H9 (cell line): ENCODE measurements at regions not wholly inside any gene's neighbourhood (a gene's known extent, or its start where the extent isn't known, plus 50 kb on each side); places are given as distances from the start of the nearest gene placed in this dataset.

Experiments used
- DNase-seq: peaks from one replicate; pipeline ENCODE4 v3.0.0-alpha.2; 2017
- H2AFZ ChIP-seq: one replicate; pipeline ENCODE4 v1.6.1; 2013; ENCODE audit warnings: mild to moderate bottlenecking, low read length, control low read depth, moderate library complexity
- H2AK5ac ChIP-seq: 2 replicates; pipeline ENCODE4 v1.6.1; 2013; ENCODE audit warnings: low read length, control low read depth, mixed read lengths; ENCODE audit not compliant: insufficient read length
- H2BK120ac ChIP-seq: one replicate; pipeline ENCODE4 v1.6.1; 2013; ENCODE audit warnings: low read depth, mild to moderate bottlenecking, low read length, control low read depth, inconsistent platforms; ENCODE audit not compliant: poor library complexity, severe bottlenecking
- H2BK12ac ChIP-seq: 2 replicates; pipeline ENCODE4 v1.6.1; 2013; ENCODE audit warnings: low read length, control low read depth, mixed read lengths, low read depth; ENCODE audit not compliant: insufficient read length
- H2BK15ac ChIP-seq: 2 replicates; pipeline ENCODE4 v1.6.1; 2013; ENCODE audit warnings: low read depth, low read length, control low read depth
- H2BK20ac ChIP-seq: one replicate; pipeline ENCODE4 v1.6.1; 2013; ENCODE audit warnings: low read depth, mild to moderate bottlenecking, low read length, control low read depth, inconsistent platforms; ENCODE audit not compliant: poor library complexity, severe bottlenecking
- H2BK5ac ChIP-seq: 2 replicates; pipeline ENCODE4 v1.6.1; 2013; ENCODE audit warnings: low read length, control low read depth, mixed read lengths; ENCODE audit not compliant: insufficient read length
- H3K14ac ChIP-seq: 2 replicates; pipeline ENCODE4 v1.6.1; 2013; ENCODE audit warnings: low read length, control low read depth; ENCODE audit not compliant: insufficient read depth
- H3K18ac ChIP-seq: 2 replicates; pipeline ENCODE4 v1.6.1; 2013; ENCODE audit warnings: low read depth, mild to moderate bottlenecking, mixed read lengths, low read length, control low read depth; ENCODE audit not compliant: insufficient read length
- H3K23ac ChIP-seq: 2 replicates; pipeline ENCODE4 v1.6.1; 2013; ENCODE audit warnings: low read length, control low read depth, mixed read lengths, low read depth; ENCODE audit not compliant: insufficient read length
- H3K23me2 ChIP-seq: 2 replicates; pipeline ENCODE4 v1.6.1; 2013; ENCODE audit warnings: low read depth, mild to moderate bottlenecking, mixed read lengths, low read length, control low read depth; ENCODE audit not compliant: insufficient read length, poor library complexity, severe bottlenecking
- H3K27ac ChIP-seq: 2 replicates; pipeline ENCODE4 v1.5.1; 2013; ENCODE audit warnings: low read length, control low read depth, mixed read lengths, low read depth; ENCODE audit not compliant: insufficient read length
- H3K27me3 ChIP-seq: 2 replicates; pipeline ENCODE4 v1.6.1; 2013; ENCODE audit warnings: low read length, control low read depth, inconsistent platforms; ENCODE audit not compliant: insufficient read depth
- H3K4ac ChIP-seq: 2 replicates; pipeline ENCODE4 v1.6.1; 2013; ENCODE audit warnings: low read depth, mild to moderate bottlenecking, control low read depth, inconsistent platforms, low read length, moderate library complexity
- H3K4me1 ChIP-seq: 2 replicates; pipeline ENCODE4 v1.6.1; 2013; ENCODE audit warnings: low read length, control low read depth, inconsistent platforms; ENCODE audit not compliant: insufficient read depth
- H3K4me2 ChIP-seq: 2 replicates; pipeline ENCODE4 v1.6.1; 2013; ENCODE audit warnings: low read length, control low read depth, mixed read lengths; ENCODE audit not compliant: insufficient read length, insufficient read depth
- H3K56ac ChIP-seq: 2 replicates; pipeline ENCODE4 v1.6.1; 2013; ENCODE audit warnings: low read depth, mild to moderate bottlenecking, mixed read lengths, low read length, control low read depth; ENCODE audit not compliant: insufficient read length
- H3K79me1 ChIP-seq: 2 replicates; pipeline ENCODE4 v1.6.1; 2013; ENCODE audit warnings: low read depth, mild to moderate bottlenecking, moderate library complexity, low read length, control low read depth, inconsistent platforms; ENCODE audit not compliant: insufficient read depth, poor library complexity, severe bottlenecking
- H3K79me2 ChIP-seq: 2 replicates; pipeline ENCODE4 v1.6.1; 2013; ENCODE audit warnings: low read length, control low read depth, inconsistent platforms; ENCODE audit not compliant: insufficient read depth
- H3K9ac ChIP-seq: 2 replicates; pipeline ENCODE4 v1.6.1; 2013; ENCODE audit warnings: low read length, control low read depth, mixed read lengths; ENCODE audit not compliant: insufficient read length; ENCODE audit errors: extremely low read depth
- H3K9me3 ChIP-seq: one replicate; pipeline ENCODE4 v1.6.1; 2013; ENCODE audit warnings: low read depth, low read length, inconsistent platforms; ENCODE audit not compliant: control insufficient read depth
- H3T11ph ChIP-seq: one replicate; pipeline ENCODE4 v1.6.1; 2013; ENCODE audit warnings: mild to moderate bottlenecking, low read length, control low read depth, inconsistent platforms
- H4K20me1 ChIP-seq: one replicate; pipeline ENCODE4 v1.6.1; 2013; ENCODE audit not compliant: control insufficient read depth, insufficient read length, insufficient read depth
- H4K5ac ChIP-seq: 2 replicates; pipeline ENCODE4 v1.6.1; 2013; ENCODE audit warnings: low read depth, mild to moderate bottlenecking, mixed read lengths, low read length, control low read depth; ENCODE audit not compliant: insufficient read length
- H4K8ac ChIP-seq: replicated peaks from 2 replicates; pipeline ENCODE4 v1.6.1; 2013; ENCODE audit warnings: low read length, control low read depth, mixed read lengths, low read depth; ENCODE audit not compliant: insufficient read length
- H4K91ac ChIP-seq: 2 replicates; pipeline ENCODE4 v1.6.1; 2013; ENCODE audit warnings: low read depth, mild to moderate bottlenecking, moderate library complexity, mixed read lengths, low read length, control low read depth; ENCODE audit not compliant: insufficient read length
- H3K27ac Mint-ChIP-seq, 3 experiments: 2 replicates in 2 of 3; 3 replicates in 1 of 3; pipeline ENCODE4 v1.8.0; 2020 to 2021; ENCODE audit warnings: mixed read lengths in 3 of 3, mild to moderate bottlenecking in 1 of 3, moderate library complexity in 1 of 3
- H3K27me3 Mint-ChIP-seq: 2 replicates; pipeline ENCODE4 v1.8.0; 2021; ENCODE audit warnings: low read depth, mild to moderate bottlenecking, moderate library complexity, mixed read lengths
- H3K36me3 Mint-ChIP-seq, 3 experiments: 2 replicates in 2 of 3; 3 replicates in 1 of 3; pipeline ENCODE4 v1.8.0; 2020 to 2021; ENCODE audit warnings: low read depth in 3 of 3, mixed read lengths in 3 of 3; ENCODE audit not compliant: insufficient read depth in 1 of 3
- H3K4me1 Mint-ChIP-seq, 2 experiments: 2 replicates each; pipeline ENCODE4 v1.8.0; 2020; ENCODE audit warnings: mixed read lengths in 2 of 2
- H3K4me3 Mint-ChIP-seq, 2 experiments: 2 replicates in 1 of 2; 3 replicates in 1 of 2; pipeline ENCODE4 v1.8.0; 2020 to 2021; ENCODE audit warnings: mild to moderate bottlenecking in 2 of 2, mixed read lengths in 2 of 2, moderate library complexity in 1 of 2
- H3K9me3 Mint-ChIP-seq, 2 experiments: 2 replicates in 1 of 2; 3 replicates in 1 of 2; pipeline ENCODE4 v1.8.0; 2020; ENCODE audit warnings: mild to moderate bottlenecking in 2 of 2, mixed read lengths in 2 of 2, moderate library complexity in 1 of 2
- WGBS: extraction: QIAGEN DNeasy Blood & Tissue Kit; methylation state at CpG from one replicate; pipeline ENCODE4 v1.1.7; 2013; ENCODE audit warnings: missing lambda C conversion rate, low lambda C conversion rate, mixed read lengths; ENCODE audit not compliant: insufficient read length; ENCODE audit errors: extremely low coverage; 5-methylcytosine and 5-hydroxymethylcytosine counted together
- TF ChIP-seq, protein P1 (sequence below): fragments of 200-600 bp; sonication (generic); conservative IDR thresholded peaks from 3 replicates; pipeline ENCODE4 v1.8.0; 2021; ENCODE audit warnings: antibody characterized with exemption, mild to moderate bottlenecking

DNA sequence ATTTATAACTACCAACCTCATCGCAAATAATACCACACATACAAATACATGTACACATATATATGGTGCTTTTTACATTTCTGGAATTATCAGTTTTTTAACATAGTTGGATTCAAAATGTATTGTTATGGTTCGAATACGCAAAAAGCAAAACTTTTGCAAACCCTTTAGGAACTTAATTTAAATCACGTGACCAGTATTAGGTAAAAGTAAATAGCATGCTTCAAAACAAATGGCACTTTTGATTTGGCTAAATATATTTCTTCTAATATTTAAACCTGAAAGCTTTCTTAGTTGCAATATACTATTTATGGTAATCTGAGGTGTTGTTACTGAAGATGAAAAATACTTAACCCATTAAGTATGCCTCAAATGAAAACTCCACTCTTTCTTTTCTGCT lies 341.4 kb downstream of the C4orf33 start:
- no peak overlapping the region for H4K8ac ChIP-seq
- no peak overlapping the region for H2BK15ac ChIP-seq
- H3K9me3 ChIP-seq: no peaks in the 10 kb centered on the region
- H2AK5ac ChIP-seq: no peak overlapping the region
- no CpG with 5 or more reads among the region's 4 CpGs for WGBS
- no peak overlapping the region for H3K18ac ChIP-seq
- Mint-ChIP-seq H3K27ac (no peak overlapping the region), H3K4me1 (no peaks in the 10 kb centered on the region), H3K9me3 (no peaks in the 10 kb centered on the region), H3K27me3 (no peaks in the 10 kb centered on the region), H3K36me3 (no peaks in the 10 kb centered on the region), H3K4me3 (no peak overlapping the region)
- no peaks in the 10 kb centered on the region for H3K27me3 ChIP-seq
- no peaks in the 10 kb centered on the region for H3K79me2 ChIP-seq
- no peaks in the 10 kb centered on the region for H3K79me1 ChIP-seq
- no peak overlapping the region for H4K5ac ChIP-seq
- H3K4me1 ChIP-seq: no peaks in the 10 kb centered on the region
- no peak overlapping the region for H3K23ac ChIP-seq
- no peak overlapping the region for H3K14ac ChIP-seq
- no peaks in the 10 kb centered on the region for H4K20me1 ChIP-seq
- H3K4me2 ChIP-seq: no peak overlapping the region
- DNase-seq: no peak
- H3K27ac ChIP-seq: no peak overlapping the region
- H3K23me2 ChIP-seq: no peaks in the 10 kb centered on the region
- H2BK20ac ChIP-seq: no peak overlapping the region
- TF ChIP-seq, protein P1, sequence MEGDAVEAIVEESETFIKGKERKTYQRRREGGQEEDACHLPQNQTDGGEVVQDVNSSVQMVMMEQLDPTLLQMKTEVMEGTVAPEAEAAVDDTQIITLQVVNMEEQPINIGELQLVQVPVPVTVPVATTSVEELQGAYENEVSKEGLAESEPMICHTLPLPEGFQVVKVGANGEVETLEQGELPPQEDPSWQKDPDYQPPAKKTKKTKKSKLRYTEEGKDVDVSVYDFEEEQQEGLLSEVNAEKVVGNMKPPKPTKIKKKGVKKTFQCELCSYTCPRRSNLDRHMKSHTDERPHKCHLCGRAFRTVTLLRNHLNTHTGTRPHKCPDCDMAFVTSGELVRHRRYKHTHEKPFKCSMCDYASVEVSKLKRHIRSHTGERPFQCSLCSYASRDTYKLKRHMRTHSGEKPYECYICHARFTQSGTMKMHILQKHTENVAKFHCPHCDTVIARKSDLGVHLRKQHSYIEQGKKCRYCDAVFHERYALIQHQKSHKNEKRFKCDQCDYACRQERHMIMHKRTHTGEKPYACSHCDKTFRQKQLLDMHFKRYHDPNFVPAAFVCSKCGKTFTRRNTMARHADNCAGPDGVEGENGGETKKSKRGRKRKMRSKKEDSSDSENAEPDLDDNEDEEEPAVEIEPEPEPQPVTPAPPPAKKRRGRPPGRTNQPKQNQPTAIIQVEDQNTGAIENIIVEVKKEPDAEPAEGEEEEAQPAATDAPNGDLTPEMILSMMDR: no peak
- no peak overlapping the region for H3T11ph ChIP-seq
- no peak overlapping the region for H2AFZ ChIP-seq
- H3K9ac ChIP-seq: no peak overlapping the region
- H2BK5ac ChIP-seq: no peak overlapping the region
- no peak overlapping the region for H3K56ac ChIP-seq
- H2BK120ac ChIP-seq: no peak overlapping the region
- H2BK12ac ChIP-seq: no peak overlapping the region
- no peak overlapping the region for H4K91ac ChIP-seq
- H3K4ac ChIP-seq: no peak overlapping the region
